SKM-1 treated with dmso at 0.1 percent for 144 hours (cell line): ENCODE measurements at regions not wholly inside any gene's neighbourhood (a gene's known extent, or its start where the extent isn't known, plus 50 kb on each side); places are given as distances from the start of the nearest gene placed in this dataset.

Source experiments
- DNase-seq: peaks from one replicate; lab custom pipeline; 2025; ENCODE audit not compliant: unreplicated experiment; lab: John Stamatoyannopoulos, UW

DNA sequence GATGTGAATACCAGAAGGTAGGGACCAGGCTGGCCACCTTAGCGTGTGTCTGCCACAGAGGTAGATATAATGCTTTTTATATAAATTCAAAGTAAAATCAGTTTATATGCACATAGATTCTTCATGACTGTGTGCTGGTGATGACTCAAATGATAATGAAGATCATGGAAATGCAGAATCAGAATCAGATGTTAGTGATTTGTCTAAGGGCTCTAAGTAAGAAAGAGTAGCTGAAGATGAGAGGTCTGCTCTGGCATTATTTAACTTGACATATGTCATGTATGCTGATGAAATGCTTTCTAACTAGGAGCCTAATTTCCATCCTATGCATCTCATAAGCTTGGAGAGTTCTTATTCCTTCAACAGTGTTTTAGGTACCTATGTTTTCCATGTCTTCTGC lies 50.3 kb upstream of the DPH6 start:
- DNase-seq: no peak

DNA sequence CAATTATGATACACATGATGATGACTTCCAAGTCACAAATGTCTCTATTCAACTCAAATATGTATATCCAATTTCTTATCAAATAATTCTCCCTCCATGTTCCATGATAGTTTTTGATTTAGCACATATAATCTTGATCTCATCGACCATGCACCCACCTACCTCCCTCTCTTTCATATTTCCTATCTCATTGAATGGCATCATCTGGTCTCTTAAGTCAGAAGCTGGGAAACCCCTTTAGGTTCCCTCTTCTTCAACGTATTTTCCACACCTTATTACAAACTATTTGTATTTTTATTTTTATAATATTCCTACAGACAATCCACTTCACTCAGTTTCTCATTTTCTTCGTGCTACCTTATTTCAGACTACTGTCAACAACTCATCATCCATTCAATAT lies 56.9 kb upstream of the DPH6 start:
- DNase-seq: no peak

DNA sequence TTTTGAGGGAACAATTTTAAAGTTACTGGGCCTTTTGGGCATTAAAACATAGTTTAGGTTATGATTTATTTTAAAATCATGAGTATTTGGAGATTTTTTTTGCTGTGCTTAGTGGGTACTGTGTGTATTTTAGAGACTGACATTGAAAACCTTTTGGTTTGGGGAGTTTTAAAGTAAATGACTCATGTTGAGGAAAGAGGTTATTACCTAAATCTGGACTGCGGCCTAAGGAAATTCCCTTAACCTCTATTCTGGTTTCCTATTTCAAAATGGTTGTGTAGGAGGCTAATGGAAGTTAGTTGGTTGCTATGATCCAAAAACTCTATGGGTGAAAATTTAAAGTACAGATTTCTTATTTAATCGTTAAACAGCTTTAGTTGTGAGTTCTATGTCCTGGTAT lies 57.3 kb upstream of the DPH6 start:
- DNase-seq: no peak

DNA sequence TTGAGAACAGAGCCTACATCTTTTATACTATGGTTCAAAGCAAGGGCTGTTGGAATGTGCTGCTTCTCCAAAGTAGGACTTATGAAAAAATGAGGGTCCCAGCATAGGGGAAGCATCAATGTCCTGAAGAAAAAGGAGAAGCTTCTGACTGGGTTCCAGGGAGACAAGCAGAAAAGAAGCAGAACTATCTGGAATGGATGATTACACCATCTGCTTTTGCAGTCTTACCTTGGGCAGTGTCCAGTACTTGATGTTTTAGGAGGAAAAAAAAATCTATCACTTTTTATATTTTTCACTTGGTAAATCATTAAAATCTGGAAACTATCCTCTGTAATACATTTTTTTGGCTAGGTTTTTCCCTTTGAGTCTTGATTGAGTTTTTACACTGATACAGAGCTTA lies 57.9 kb upstream of the DPH6 start:
- no peak for DNase-seq

DNA sequence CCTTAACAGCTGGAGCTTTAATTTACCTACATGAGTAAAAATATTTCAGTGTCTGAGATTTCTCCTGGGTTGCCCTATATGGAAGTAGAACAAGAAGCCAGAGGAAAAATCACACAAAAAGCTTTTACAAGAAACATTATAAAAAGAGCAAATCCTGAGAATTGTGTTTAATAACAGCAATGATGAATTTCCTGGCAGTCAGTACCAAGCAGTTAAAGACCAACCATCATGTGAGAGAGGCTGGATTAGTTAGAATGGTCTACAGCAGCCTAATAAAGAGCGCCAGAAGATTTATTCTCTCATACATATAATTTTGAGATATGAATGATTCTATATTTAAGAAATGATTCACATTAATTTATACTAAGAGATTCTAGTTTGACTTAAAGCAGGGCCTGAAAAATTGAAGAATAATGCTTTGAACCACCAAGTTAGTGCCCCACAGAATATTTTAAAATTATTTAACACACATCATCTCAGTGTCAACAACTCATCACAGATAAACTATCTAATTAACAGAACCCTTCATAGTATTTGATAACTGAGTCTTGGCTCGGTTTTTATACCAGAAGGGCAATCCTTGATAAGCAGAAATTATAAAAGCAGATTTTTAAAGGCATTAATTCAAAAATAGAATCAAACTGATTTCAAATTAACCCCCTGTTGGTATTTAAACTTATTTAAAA lies 59.9 kb upstream of the DPH6 start:
- DNase-seq: no peak

DNA sequence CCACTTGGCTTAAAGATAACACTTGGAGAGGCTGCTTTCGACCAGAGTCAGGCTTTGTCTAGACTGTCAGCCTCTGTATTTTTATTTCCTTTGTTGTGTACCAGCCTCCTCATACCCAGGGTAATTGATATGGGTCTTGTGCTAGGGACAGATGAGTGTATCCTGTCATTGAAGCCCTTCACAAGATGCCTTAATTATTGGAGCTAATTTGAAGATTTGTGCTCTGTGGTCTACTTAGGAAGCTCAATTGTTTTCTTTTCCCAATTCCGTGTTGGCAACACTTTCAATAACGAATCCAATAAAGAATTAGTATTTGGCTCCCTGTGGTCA lies 60.5 kb upstream of the DPH6 start:
- DNase-seq: no peak

DNA sequence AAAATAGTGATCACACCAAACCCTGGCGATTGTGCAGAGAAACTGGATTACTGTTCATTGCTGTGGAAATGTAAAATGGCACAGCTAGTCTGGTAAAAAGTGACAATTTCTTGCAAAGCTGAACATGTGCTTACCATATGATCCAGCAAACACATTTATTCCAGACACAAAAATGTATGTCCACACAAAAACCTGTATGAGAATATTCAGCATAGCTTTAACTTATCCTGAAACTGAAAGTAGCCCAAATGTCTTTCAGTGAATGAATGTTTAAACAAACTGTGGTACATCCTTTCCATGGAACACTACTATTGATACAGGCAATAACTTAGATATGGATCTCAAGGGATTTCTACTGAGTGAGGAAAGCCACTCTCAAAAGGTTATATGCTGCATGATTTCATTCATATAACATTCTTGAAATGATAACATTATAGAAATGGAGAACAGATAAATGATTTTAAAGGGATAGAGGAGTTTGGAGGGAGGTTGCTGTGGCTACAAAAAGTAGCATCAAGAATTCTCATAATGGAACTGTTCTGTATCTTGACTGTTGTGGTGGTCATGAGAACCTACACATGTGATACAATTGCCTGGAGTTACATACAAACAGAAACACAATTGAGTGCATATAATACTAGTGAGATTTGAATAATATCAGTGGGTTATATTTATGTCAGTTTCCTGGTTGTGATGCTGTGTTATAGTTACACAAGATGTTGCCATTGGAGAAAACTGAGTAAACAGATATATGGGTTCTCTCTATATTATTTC lies 70.7 kb upstream of the DPH6 start:
- no peak for DNase-seq

DNA sequence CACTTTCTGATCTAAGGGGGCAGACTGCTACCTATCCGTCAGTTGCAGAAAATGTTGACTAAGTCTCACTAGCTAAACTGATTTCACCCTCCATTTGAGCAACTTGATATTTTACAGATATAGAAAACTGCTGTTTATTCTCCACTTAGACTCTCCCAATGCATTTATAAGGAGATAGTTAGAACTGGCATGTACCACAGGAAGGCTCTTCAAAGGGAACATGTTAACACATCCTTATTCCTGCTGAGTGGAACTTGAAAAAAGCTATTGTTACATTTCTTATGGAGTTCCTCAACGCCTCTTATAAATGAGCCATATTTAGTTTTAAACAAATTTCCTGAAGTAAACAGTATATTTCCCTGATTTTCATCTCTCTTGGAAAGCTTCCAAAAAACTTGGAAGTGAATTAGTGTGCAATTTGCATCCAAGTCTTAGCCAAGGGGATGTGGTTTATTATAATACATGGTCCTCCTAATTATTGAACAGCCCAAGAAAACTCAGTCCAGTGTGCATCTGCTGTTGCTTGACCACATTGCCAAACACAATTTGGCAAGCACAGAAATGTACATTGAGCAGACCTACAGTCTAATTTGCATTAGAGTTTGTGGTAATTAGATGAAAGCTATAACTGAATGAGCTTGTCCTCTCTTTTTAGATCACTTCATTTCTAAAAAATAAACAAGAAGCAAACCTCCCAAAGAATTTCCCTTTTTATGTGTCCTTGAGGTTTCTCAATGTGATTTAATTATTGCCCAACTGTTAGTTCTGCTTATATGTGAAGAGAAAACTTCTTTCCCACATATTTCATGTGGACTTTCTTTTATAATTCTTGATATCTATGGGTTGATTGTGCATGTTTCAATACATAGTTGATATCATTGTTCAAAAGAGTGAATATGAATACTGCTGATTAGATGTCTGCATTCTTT lies 72.6 kb upstream of the DPH6 start:
- peak; percentile 62 for DNase-seq

DNA sequence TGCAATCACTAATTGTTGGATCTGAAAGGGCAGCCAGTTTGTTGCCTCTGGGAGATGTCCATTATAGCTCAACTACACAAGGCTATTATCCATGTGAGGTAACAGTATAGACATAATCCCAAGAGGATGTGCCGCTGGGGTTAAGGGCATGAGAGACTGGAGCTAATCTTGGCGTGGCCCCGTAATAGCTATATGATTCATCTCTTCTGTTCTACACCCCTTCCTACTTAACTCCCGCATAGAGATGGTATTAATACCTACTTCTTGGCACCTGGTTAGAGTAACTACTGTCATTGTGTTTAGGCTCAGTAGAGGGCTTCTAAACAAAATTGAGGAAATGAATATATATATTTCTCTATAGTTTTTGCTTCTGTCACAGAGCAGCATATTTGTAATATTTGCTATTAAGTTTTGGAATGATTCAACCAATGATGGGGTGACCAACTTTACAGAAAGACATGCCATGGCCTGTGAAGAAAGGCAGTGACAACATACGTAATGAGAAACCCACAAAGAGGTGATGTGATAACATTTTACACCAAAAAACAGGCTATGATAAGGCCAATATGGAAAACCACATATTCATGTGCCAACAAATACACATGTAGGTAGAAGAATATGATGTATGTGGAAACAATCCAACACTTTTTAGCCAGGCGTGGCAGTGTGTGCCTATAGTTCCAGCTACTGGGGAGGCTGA lies 76.8 kb upstream of the DPH6 start:
- no peak for DNase-seq

DNA sequence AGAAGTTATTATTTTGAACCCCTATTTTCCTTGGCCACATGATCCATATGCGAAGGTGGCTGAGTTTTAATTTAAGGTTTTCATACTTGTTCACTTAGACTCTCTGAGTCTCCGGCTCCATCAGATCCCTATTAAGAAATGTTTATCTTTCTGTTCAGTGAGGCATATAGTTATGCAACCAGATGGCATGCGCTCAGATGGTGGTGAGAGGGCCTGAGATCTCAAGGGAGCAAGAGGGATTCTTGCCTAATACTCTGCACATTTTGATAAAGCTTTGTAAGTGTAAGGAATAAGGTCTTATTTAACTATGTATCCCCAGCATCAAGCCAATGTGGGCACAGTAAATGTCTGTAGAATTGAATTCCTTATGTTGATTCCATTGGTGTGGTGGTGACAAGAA lies 78.9 kb upstream of the DPH6 start:
- DNase-seq: no peak

DNA sequence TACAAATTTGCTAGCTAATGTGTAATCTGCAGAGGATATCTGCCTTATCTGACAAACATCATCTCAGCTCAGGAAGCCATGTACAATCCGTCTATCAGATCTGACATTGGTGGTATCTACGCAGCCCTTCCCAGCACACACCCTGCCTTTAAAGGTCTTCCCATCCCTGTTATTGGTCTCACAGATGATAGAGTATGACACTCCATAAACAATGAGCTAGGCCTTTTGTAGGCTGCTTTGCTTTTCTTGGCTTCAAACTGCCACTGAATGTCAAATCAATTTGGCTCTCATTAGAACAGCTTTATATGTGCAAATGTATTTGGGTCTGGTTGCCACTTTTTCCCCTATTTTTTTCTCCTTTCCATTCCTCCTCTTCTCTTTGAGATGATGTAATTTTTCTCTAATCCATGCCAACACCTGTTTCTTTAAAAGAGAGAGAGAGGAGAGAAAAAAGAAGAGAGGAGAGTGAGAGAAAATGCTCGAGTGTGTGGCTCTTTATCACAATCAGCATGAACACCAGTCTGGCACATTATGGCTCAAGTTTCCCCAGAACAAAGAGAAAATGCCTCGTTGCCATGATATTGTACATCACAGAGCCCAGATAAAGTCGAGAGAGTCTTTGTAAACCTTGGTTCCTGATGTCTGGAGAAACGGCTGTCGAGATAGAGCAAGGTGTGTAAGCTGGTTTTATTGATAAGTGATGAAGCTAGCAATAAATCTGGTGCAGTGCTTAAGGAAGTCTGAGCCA lies 80.8 kb upstream of the DPH6 start:
- no peak for DNase-seq

DNA sequence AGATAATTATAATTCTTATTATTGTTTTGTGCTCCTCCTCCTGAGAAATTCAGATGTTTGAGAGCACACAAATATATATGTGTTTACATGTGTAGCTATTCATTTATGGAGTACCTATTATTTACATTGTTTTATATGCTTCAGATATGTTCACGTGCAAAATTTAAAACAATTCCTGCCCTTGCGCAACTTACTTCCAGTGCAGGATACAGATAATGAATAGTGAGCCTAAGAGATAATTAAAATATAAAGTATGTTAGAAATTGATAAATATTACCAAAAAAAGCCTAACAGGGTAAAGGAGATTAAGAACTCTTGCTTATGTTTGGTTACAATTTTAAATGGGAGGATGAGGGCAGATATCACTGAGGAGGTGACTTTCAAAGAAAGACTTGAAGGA lies 81.7 kb upstream of the DPH6 start:
- no peak for DNase-seq

DNA sequence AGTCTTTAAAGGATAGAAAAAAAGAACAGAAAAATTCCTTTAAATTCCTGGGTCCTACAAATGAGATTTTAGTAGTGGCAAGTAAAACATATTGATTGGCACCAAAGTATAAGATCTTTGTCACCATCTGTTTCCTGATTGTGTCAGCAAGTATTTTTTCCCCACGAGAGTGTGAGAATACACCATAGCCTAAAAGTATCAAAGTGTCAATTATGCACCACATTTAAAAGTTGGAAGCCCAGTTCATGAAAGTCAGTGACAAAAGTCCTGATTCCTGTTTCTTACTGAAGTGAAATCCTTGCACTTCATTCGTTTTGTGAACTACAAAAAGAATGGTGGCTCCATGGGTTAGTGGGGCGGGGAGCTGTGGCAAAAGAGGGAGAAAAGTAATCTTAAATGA lies 83.8 kb upstream of the DPH6 start:
- DNase-seq: no peak

DNA sequence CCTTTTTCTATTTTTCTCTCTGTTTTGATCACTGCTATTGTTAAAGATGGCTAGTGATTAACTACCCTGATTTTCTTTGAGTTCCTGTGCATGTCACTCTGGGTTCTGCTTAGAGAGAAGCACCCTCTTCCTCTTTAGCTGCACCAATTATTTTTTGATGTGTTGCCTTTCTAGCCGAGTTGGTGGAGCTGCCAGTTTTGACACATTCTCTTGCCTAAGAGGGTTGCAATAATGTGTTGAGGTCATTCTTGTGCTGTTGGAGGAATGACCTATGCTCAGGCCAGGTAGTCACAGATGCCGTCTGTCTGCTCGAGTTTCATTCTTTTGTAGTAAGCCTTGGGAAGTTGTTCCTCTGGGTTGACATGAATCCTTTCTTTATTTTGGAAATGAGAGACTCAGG lies 84.6 kb upstream of the DPH6 start:
- peak; percentile 85 for DNase-seq

DNA sequence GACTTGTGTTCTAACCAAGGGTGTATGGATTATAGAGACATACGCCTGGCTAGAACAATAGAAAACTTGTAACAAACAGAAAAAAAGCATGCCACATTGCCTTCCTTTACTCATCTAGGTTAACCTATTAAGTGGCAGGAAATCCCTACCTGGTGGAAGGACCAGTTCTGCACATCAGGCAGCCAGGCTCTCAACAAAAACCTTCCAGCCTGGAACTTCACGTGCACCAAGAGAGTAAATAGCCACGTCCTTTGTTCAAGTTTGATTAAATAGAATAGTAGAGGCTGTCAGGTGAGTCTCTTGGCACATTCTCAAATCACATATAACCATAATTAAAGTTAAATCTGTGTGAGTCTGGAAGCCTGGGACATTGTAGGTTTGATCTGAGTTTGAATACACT lies 85.0 kb upstream of the DPH6 start:
- no peak for DNase-seq

DNA sequence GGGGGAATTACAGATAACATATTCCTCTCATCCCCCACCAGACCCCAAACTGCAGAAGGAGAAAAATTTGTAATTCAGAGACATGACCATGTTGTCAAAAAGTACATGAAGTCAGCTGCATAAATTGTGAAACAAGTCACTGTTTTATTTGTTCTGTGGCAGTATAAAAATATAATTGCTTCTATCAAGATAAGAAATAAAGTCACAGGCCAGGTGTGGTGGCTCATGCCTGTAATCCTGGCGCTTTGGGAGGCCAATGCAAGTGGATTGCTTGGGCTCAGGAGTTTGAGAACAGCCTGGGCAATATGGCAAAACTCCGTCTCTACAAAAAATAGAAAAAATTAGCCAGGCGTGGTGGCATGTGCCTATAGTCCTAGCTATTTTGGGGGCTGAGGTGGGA lies 87.7 kb upstream of the DPH6 start:
- DNase-seq: no peak

DNA sequence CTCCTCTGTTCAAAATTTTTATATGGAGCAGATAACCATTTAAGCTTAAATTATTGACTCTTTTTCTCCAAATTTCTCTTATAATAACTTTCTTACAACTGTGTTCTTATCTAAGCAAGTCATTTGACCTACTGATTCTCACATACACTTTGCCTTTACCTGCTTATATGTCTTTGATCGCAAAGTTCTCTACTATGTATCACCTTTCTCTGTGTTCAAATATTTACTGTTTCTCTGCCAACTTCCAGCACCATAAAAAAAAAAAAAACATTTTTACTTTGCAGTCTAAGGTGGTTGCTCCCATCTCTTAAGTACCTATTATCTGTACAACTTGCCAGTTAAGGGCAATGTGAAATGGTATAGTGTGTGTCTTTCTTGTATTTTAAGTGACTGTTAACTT lies 100.8 kb upstream of the DPH6 start:
- no peak for DNase-seq

DNA sequence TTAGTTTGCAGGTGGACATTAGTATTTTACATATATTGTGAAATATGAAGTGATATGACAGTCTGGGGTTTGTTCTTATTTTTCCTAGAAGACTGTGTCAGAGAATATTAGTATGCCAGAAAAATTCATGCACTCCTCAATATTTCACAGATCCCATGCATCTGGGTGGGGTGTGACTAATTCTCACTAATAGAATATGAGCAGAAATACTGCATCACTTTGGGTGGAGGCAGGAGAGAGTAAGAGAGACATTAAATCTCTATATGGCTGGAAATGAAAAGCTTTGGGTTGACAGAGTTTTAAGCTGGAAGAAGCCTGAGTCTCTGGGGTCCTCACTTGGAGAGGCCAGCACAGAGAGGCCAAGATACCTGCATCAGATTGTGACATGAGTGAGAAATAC lies 101.3 kb upstream of the DPH6 start:
- no peak for DNase-seq

DNA sequence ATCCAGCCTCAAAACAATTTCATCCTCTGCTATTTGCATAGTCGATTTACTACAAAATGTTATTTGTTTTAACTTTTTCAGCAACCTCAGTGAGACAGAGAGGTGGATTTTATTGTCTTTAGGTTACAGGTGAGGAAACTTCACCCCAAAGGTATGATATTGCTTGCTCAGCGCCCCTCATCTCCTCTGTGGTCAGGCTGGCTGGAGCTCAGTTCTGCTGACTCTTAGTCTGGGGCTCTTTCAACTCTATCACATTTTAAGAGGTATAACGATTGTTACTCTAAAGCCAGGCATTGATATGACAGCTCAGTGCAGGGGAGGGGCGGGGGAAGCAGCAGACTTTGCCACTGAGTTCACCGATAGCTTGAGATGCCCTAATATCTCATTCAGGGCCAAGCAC lies 103.0 kb upstream of the DPH6 start:
- no peak for DNase-seq

DNA sequence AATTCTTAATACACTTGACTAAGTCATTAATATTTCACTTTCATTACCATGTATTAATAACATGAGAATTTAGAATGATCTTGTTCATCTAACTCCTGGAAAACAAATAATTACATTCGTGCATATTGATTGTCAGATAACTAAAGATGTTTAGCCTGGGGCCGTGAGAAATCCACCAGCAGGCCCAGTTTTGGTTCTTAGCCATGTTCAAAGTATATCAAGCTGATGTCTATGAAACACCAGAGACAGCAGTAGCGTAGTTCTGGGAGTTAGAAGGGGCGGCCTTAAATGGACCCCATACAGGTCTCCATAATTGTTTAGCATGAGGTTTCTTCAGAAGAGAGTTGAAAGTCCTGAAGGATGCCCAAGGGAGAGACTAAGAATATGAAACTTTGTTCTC lies 103.6 kb upstream of the DPH6 start:
- no peak for DNase-seq

DNA sequence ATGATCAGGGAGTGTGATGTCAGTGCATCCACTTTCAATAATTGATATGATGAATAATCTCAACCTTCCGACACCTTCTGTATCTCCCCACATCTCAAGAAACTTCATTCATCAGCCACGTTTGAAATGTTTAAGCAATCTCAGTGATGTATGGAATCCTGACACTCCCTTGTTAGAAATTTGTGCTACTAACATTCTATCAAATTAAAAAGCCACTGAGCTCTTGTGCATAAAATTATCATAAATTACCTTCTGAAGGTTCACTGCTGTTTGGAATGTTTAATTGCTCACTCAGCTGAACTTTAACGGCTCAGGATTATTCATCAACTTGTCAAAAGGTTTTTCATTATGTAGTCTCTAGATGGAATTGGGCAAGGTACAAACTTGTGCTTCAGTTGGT lies 108.4 kb upstream of the DPH6 start:
- DNase-seq: no peak
